Lower lobe of right lung (tissue), 2 donors: ENCODE measurements at regions not wholly inside any gene's neighbourhood (a gene's known extent, or its start where the extent isn't known, plus 50 kb on each side); places are given as distances from the start of the nearest gene placed in this dataset.

Experiments
- ATAC-seq, 2 donors: fragments of 200-7000 bp; cut with Tn5 transposase; one replicate each; pipeline ENCODE4 v1.9.1; 2020 to 2022; ENCODE audit warnings: mild to moderate bottlenecking in 2 of 2, moderate library complexity in 2 of 2
- DNase-seq: peaks from one replicate; pipeline ENCODE4 v3.0.0-alpha.2; 2020
- H3K27ac ChIP-seq: fragments of 200-600 bp; one replicate; pipeline ENCODE4 v1.8.0; 2022
- H3K27me3 ChIP-seq: fragments of 200-600 bp; one replicate; pipeline ENCODE4 v1.8.0; 2022; ENCODE audit warnings: low read depth
- H3K36me3 ChIP-seq: fragments of 200-600 bp; one replicate; pipeline ENCODE4 v1.8.0; 2022; ENCODE audit warnings: mild to moderate bottlenecking
- H3K4me1 ChIP-seq: fragments of 200-600 bp; one replicate; pipeline ENCODE4 v1.8.0; 2022
- H3K4me3 ChIP-seq: fragments of 200-600 bp; one replicate; pipeline ENCODE4 v1.8.0; 2022; ENCODE audit warnings: mild to moderate bottlenecking
- H3K9me3 ChIP-seq: fragments of 200-600 bp; one replicate; pipeline ENCODE4 v1.8.0; 2022
- intact Hi-C: fragments of 100-400 bp; cut with DNase I; formaldehyde crosslinking; loops from one replicate; pipeline ENCODE4 v1.11.0; 2022
- TF ChIP-seq, protein P1 (sequence below): fragments of 200-600 bp; IDR thresholded peaks from one replicate; pipeline ENCODE4 v1.8.0; 2022; ENCODE audit warnings: antibody characterized with exemption, mild to moderate bottlenecking
- donor health status: DM: no; HTN: yes; CAD: no; lungs with severe emphysema.

DNA sequence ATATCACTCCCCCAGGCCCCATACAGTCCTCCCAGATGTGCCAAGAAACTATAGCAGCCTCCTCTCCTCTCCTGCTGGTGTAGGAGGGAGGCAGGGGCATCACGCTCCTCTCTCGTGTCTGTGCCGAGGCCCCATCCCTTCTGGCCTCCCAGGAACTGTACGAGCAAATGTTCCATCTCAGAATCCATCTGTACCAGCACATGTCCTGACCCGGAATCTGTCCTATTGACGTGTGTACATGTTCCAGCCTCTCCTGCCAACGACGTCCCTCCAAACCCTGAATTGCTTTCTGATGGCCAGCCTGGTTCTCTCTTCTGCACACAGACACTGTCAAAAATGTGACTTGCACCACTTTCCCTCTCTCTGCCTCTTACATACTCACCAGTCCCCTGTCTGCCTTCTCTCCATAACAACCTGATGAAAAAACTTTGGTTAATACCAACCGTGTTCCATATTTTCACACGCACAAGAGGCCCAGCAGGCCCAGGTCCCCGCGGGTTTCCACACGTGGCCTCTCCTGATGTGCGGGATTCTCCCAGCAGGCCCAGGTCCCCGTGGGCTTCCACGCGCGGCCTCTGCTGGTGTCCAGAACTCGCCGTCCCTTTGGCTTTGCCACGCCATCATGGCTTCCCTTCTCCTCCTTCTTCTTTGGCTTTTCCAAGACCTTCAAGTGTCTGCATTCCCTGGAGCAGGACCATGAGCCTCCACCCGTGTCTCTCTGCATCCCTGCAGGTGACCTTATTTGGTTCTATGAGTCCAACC, 125.2 kb upstream of the THBS2 start:
- no peak overlapping the region for H3K4me3 ChIP-seq
- DNase-seq, result no peak
- H3K27me3 ChIP-seq, result no peaks in the 10 kb centered on the region
- intact Hi-C loops, result no loop called here
- H3K4me1 ChIP-seq, result no peaks in the 10 kb centered on the region
- H3K9me3 ChIP-seq, result no peaks in the 10 kb centered on the region
- ATAC-seq, result peak in 1 of 2 donors; percentile 14
- H3K36me3 ChIP-seq, result no peaks in the 10 kb centered on the region
- peak overlapping the region; percentile 24 for H3K27ac ChIP-seq
- TF ChIP-seq, protein P1, sequence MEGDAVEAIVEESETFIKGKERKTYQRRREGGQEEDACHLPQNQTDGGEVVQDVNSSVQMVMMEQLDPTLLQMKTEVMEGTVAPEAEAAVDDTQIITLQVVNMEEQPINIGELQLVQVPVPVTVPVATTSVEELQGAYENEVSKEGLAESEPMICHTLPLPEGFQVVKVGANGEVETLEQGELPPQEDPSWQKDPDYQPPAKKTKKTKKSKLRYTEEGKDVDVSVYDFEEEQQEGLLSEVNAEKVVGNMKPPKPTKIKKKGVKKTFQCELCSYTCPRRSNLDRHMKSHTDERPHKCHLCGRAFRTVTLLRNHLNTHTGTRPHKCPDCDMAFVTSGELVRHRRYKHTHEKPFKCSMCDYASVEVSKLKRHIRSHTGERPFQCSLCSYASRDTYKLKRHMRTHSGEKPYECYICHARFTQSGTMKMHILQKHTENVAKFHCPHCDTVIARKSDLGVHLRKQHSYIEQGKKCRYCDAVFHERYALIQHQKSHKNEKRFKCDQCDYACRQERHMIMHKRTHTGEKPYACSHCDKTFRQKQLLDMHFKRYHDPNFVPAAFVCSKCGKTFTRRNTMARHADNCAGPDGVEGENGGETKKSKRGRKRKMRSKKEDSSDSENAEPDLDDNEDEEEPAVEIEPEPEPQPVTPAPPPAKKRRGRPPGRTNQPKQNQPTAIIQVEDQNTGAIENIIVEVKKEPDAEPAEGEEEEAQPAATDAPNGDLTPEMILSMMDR, result no peak

DNA sequence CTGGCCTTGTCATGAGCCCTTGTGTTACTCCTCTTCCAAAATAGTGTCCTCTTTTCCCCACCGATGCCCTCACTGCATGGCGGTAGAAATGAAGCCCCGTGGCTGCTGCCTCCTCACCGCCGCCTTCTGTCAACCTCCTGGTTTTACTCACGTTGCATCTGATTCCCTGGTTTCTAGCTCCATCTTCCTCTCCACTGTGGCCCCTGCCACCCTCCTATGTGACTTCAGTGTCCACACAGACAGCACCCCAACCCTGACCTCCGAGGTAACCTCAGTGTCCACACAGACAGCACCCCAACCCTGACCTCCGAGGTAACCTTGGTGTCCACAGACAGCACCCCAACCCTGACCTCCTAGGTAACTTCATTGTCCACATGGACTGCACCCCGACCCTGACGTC, 122.8 kb upstream of the THBS2 start:
- DNase-seq (no peak), ATAC-seq (no peak)
- Histone ChIP-seq H3K4me3 (no peak overlapping the region), H3K36me3 (no peaks in the 10 kb centered on the region), H3K4me1 (no peaks in the 10 kb centered on the region), H3K27ac (no peak overlapping the region), H3K27me3 (no peaks in the 10 kb centered on the region), H3K9me3 (no peaks in the 10 kb centered on the region)
- TF ChIP-seq, protein P1, result no peak
- intact Hi-C loops, result no loop called here

DNA sequence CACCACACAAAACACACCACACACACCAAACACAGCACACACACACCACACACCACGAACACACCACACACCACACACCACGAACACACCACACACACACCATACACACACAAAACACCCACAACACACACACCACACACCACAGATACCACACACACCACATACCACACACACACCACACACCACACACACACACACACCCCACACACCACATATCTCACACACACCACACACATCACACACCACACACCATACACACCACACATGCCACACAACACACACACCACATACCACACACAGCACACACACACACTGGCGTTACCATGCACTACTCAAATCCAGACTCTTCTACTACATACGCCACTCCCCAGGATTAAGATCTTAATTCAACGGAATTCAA, 118.9 kb upstream of the THBS2 start:
- no peak for ATAC-seq
- TF ChIP-seq, protein P1, result no peak

GRCh38 chr6:169371344-169372127, 117.9 kb upstream of the THBS2 start:
- H3K27me3 ChIP-seq, result no peaks in the 10 kb centered on the region
- H3K27ac ChIP-seq, result no peak overlapping the region
- TF ChIP-seq, protein P1, result no peak
- DNase-seq, result no peak
- H3K4me1 ChIP-seq, result no peaks in the 10 kb centered on the region
- intact Hi-C loops, result no loop called here
- no peaks in the 10 kb centered on the region for H3K9me3 ChIP-seq
- H3K36me3 ChIP-seq, result no peaks in the 10 kb centered on the region
- H3K4me3 ChIP-seq, result no peak overlapping the region
- ATAC-seq, result peak; percentile 22 to 23

More for the DNA sequence above, 118.9 kb upstream of the THBS2 start:
- H3K27me3 ChIP-seq, result no peaks in the 10 kb centered on the region
- no peaks in the 10 kb centered on the region for H3K4me1 ChIP-seq
- DNase-seq, result no peak
- H3K27ac ChIP-seq, result no peak overlapping the region
- no peaks in the 10 kb centered on the region for H3K36me3 ChIP-seq
- H3K4me3 ChIP-seq, result no peak overlapping the region
- intact Hi-C loops, result no loop called here
- H3K9me3 ChIP-seq, result no peaks in the 10 kb centered on the region

DNA sequence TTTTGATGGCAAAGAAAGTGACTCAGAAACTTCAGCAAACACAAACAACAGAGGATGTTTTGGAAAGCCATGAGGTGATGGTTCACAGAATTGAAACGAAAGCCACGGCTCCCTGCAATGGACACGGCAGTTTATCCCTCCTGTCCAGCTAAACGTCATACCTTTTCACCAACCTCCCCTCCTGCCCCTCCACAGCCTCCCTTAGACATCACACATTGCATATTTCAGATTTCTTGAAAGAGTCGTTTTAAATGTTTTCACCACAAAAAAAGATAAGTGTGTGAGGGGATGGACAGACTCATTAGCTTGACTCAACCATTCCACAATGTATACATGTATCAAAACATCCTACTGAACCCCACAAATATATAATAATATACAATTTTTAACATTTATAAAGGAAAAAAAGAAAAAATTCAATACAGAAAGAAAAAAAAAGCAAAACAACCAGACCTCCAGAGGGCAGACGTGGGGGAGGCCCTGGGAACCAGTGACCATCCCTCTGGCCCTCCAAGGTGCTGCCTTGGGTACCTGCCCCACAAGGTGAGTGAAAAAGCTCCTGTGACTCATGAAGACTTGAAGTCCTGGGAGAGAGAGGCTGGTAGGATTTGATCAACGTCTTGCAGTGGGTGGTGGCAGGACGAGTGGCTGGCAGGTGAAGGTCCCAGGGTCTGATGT, 117.2 kb upstream of the THBS2 start:
- TF ChIP-seq, protein P1, result no peak
- Histone ChIP-seq H3K36me3 (no peaks in the 10 kb centered on the region), H3K27me3 (no peaks in the 10 kb centered on the region), H3K4me3 (no peak overlapping the region), H3K27ac (no peak overlapping the region), H3K9me3 (no peaks in the 10 kb centered on the region), H3K4me1 (no peaks in the 10 kb centered on the region)
- intact Hi-C loops, result no loop called here
- no peak for ATAC-seq
- DNase-seq, result no peak
